Lung (tissue), 11 donors: ENCODE measurements at regions not wholly inside any gene's neighbourhood (a gene's known extent, or its start where the extent isn't known, plus 50 kb on each side); places are given as distances from the start of the nearest gene placed in this dataset.

Experiments
- ATAC-seq: fragments of 200-7000 bp; cut with Tn5 transposase; one replicate; pipeline ENCODE4 v1.9.1; 2020; ENCODE audit warnings: moderate number of reproducible peaks; ENCODE audit not compliant: insufficient read depth, low FRiP score
- DNase-seq, 3 donors: peaks; one replicate each; pipeline ENCODE4 v3.0.0-alpha.2; 2013 to 2017
- H3K27ac ChIP-seq, 2 donors: one replicate each; pipeline ENCODE4 v1.5.1; 2013; ENCODE audit warnings: mild to moderate bottlenecking in 2 of 2, moderate library complexity in 2 of 2, control low read depth in 1 of 2, inconsistent platforms in 1 of 2, low read depth in 1 of 2, low read length in 1 of 2
- H3K27me3 ChIP-seq, 3 donors: one replicate each; pipeline ENCODE4 v1.5.1; 2013; ENCODE audit warnings: low read length in 2 of 3; ENCODE audit not compliant: control insufficient read depth in 3 of 3, insufficient read depth in 3 of 3
- H3K36me3 ChIP-seq, 4 donors: one replicate each; pipeline ENCODE4 v1.5.1; 2013; ENCODE audit warnings: low read length in 4 of 4, mild to moderate bottlenecking in 1 of 4, moderate library complexity in 1 of 4; ENCODE audit not compliant: control insufficient read depth in 4 of 4, insufficient read depth in 4 of 4
- H3K4me1 ChIP-seq, 5 donors: one replicate each; pipeline ENCODE4 v1.5.1; 2013; ENCODE audit warnings: low read length in 5 of 5, mild to moderate bottlenecking in 2 of 5, moderate library complexity in 1 of 5; ENCODE audit not compliant: control insufficient read depth in 5 of 5, insufficient read depth in 5 of 5
- H3K4me3 ChIP-seq: one replicate; pipeline ENCODE4 v1.5.1; 2013; ENCODE audit warnings: mild to moderate bottlenecking, control low read depth, moderate library complexity
- H3K9ac ChIP-seq, 2 donors: one replicate each; pipeline ENCODE4 v1.5.1; 2013; ENCODE audit warnings: low read length in 2 of 2, control low read depth in 1 of 2; ENCODE audit not compliant: insufficient read depth in 1 of 2
- H3K9me3 ChIP-seq, 4 donors: one replicate each; pipeline ENCODE4 v1.5.1; 2013; ENCODE audit warnings: low read length in 3 of 4, mild to moderate bottlenecking in 1 of 4, moderate library complexity in 1 of 4; ENCODE audit not compliant: control insufficient read depth in 4 of 4, insufficient read depth in 3 of 4
- CTCF ChIP-seq: IDR thresholded peaks from 2 replicates; pipeline ENCODE4 v1.5.1; 2012; ENCODE audit warnings: mild to moderate bottlenecking; ENCODE audit errors: control extremely low read depth, extremely low read depth
- WGBS, 2 donors: extraction: QIAGEN DNeasy Blood & Tissue Kit; methylation state at CpG; one replicate each; pipeline ENCODE4 v1.1.7; 2013; 5-methylcytosine and 5-hydroxymethylcytosine counted together
- donor health status: control.
- donor health status: control.
- donor health status: Bipolar disorder and iron deficiency.
- donor health status: healthy.
- donor health status: DM: yes; HTN: yes; CAD: no.

- WGBS, 2 donors, result 68 to 82% methylated on average over 8 of the region's 8 CpGs
Observed at GRCh38 chr22:22746963-22747933, 102.8 kb downstream of the GGTLC2 start.

GRCh38 chr22:22748297-22748743, 103.9 kb downstream of the GGTLC2 start:
- no peaks in the 10 kb centered on the region for H3K27me3 ChIP-seq
- ATAC-seq, result peak; percentile 73
- H3K9me3 ChIP-seq, result no peaks in the 10 kb centered on the region
- WGBS, 2 donors, result 54 to 57% methylated on average over 5 of the region's 5 CpGs
- H3K9ac ChIP-seq, result no peak overlapping the region
- H3K27ac ChIP-seq, result no peak overlapping the region
- H3K4me3 ChIP-seq, result no peak overlapping the region
- TF ChIP-seq CTCF, result peak; percentile 62
- H3K36me3 ChIP-seq, result no peaks in the 10 kb centered on the region
- no peaks in the 10 kb centered on the region for H3K4me1 ChIP-seq
- peak; percentile 44 to 62 (median 60) for DNase-seq

More at GRCh38 chr22:22746963-22747933, 102.8 kb downstream of the GGTLC2 start:
- no peak overlapping the region for H3K9ac ChIP-seq
- H3K4me3 ChIP-seq, result no peak overlapping the region
- no peaks in the 10 kb centered on the region for H3K36me3 ChIP-seq
- no peaks in the 10 kb centered on the region for H3K9me3 ChIP-seq
- H3K27me3 ChIP-seq, result peaks cover 0 to 2% (median 0%) of the 10 kb centered on the region in 3 donors
- no peak overlapping the region for H3K27ac ChIP-seq
- ATAC-seq (no peak), DNase-seq (no peak)
- TF ChIP-seq CTCF, result no peak
- H3K4me1 ChIP-seq, result no peaks in the 10 kb centered on the region

- Histone ChIP-seq H3K36me3 (no peaks in the 10 kb centered on the region), H3K9me3 (no peaks in the 10 kb centered on the region), H3K27ac (no peak overlapping the region), H3K9ac (no peak overlapping the region), H3K4me1 (no peaks in the 10 kb centered on the region), H3K4me3 (no peak overlapping the region), H3K27me3 (no peaks in the 10 kb centered on the region)
- ATAC-seq (no peak), DNase-seq (no peak)
- TF ChIP-seq CTCF, result no peak
- WGBS, 2 donors, result 97 to 100% methylated on average over 1 of the region's 1 CpG
Observed at GRCh38 chr22:22748756-22749155, 104.3 kb downstream of the GGTLC2 start.
